OCI-LY7 (cell line): ENCODE measurements at regions not wholly inside any gene's neighbourhood (a gene's known extent, or its start where the extent isn't known, plus 50 kb on each side); places are given as distances from the start of the nearest gene placed in this dataset.

ENCODE experiments used
- EZH2phosphoT487 ChIP-seq: fragments of 200-600 bp; sonication (generic); IDR thresholded peaks from 2 replicates; pipeline ENCODE4 v1.6.1; 2018; ENCODE audit warnings: low read depth, borderline replicate concordance, mild to moderate bottlenecking, mixed run types, antibody characterized with exemption, low read length, moderate library complexity, mixed read lengths
- TF ChIP-seq, protein P1 (sequence below): fragments of 200-600 bp; sonication (generic); conservative IDR thresholded peaks from 2 replicates; pipeline ENCODE4 v1.5.1; 2014; ENCODE audit warnings: mild to moderate bottlenecking, antibody characterized with exemption, low read length, moderate library complexity, mixed read lengths

DNA sequence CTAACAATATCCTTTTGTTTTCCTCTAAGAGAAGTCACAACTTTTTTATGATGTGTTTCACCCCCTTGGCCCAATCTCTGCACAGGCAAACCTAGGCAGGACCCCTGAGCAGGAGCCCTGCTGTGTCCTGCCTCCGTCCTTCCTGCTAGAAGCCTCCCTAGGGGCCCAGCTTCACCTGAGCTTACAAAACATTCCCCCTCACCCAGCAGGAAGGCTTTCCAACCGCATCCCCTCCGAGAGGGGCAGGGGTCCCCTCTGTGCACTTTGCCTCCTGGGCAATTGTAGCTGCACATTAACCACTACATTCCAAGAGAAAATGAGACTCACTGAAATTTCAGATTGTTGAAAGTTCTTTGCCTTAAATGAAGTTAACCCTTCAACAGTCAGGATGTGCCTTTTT is 176.2 kb downstream of the IRX2 start:
- TF ChIP-seq, protein P1, sequence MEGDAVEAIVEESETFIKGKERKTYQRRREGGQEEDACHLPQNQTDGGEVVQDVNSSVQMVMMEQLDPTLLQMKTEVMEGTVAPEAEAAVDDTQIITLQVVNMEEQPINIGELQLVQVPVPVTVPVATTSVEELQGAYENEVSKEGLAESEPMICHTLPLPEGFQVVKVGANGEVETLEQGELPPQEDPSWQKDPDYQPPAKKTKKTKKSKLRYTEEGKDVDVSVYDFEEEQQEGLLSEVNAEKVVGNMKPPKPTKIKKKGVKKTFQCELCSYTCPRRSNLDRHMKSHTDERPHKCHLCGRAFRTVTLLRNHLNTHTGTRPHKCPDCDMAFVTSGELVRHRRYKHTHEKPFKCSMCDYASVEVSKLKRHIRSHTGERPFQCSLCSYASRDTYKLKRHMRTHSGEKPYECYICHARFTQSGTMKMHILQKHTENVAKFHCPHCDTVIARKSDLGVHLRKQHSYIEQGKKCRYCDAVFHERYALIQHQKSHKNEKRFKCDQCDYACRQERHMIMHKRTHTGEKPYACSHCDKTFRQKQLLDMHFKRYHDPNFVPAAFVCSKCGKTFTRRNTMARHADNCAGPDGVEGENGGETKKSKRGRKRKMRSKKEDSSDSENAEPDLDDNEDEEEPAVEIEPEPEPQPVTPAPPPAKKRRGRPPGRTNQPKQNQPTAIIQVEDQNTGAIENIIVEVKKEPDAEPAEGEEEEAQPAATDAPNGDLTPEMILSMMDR: no peak
- no peak for TF ChIP-seq EZH2phosphoT487
